Endodermal cell (in vitro differentiated cells): ENCODE measurements at regions not wholly inside any gene's neighbourhood (a gene's known extent, or its start where the extent isn't known, plus 50 kb on each side); places are given as distances from the start of the nearest gene placed in this dataset.

Experiments used
- DNase-seq: peaks from one replicate; pipeline ENCODE4 v3.0.0-alpha.2; 2017
- H3K27ac ChIP-seq: 2 replicates; pipeline ENCODE4 v1.5.1; 2013; ENCODE audit warnings: mild to moderate bottlenecking, low read depth, low read length, moderate library complexity
- H3K27me3 ChIP-seq: 2 replicates; pipeline ENCODE4 v1.6.1; 2013; ENCODE audit warnings: mild to moderate bottlenecking, low read length, moderate library complexity; ENCODE audit not compliant: insufficient read depth, control insufficient read depth, poor library complexity, severe bottlenecking
- H3K36me3 ChIP-seq: 2 replicates; pipeline ENCODE4 v1.7.0; 2013; ENCODE audit warnings: mild to moderate bottlenecking, low read length, moderate library complexity; ENCODE audit not compliant: control insufficient read depth, insufficient read depth
- H3K4me1 ChIP-seq: one replicate; pipeline ENCODE4 v1.7.0; 2013; ENCODE audit warnings: low read length; ENCODE audit not compliant: control insufficient read depth, insufficient read depth
- H3K4me3 ChIP-seq: 2 replicates; pipeline ENCODE4 v1.5.1; 2013; ENCODE audit warnings: mild to moderate bottlenecking, low read length, moderate library complexity
- H3K9ac ChIP-seq: 2 replicates; pipeline ENCODE4 v1.6.1; 2013; ENCODE audit warnings: mild to moderate bottlenecking, low read length, moderate library complexity; ENCODE audit not compliant: poor library complexity, severe bottlenecking; ENCODE audit errors: extremely low read depth
- H3K9me3 ChIP-seq: 2 replicates; pipeline ENCODE4 v1.6.1; 2013; ENCODE audit warnings: mild to moderate bottlenecking, low read length, moderate library complexity; ENCODE audit not compliant: control insufficient read depth
- H3K27ac Mint-ChIP-seq: 2 replicates; pipeline ENCODE4 v1.8.0; 2020; ENCODE audit warnings: mixed read lengths
- H3K27me3 Mint-ChIP-seq: 2 replicates; pipeline ENCODE4 v1.8.0; 2021; ENCODE audit warnings: mild to moderate bottlenecking, mixed read lengths; ENCODE audit not compliant: insufficient read depth
- H3K36me3 Mint-ChIP-seq: 2 replicates; pipeline ENCODE4 v1.8.0; 2020; ENCODE audit warnings: low read depth, mixed read lengths
- H3K4me1 Mint-ChIP-seq: 2 replicates; pipeline ENCODE4 v1.8.0; 2020; ENCODE audit warnings: mixed read lengths
- H3K4me3 Mint-ChIP-seq: 2 replicates; pipeline ENCODE4 v1.8.0; 2020; ENCODE audit warnings: mild to moderate bottlenecking, moderate library complexity, mixed read lengths
- H3K9me3 Mint-ChIP-seq: 2 replicates; pipeline ENCODE4 v1.8.0; 2020; ENCODE audit warnings: mild to moderate bottlenecking, mixed read lengths
- WGBS, 2 experiments: methylation state at CpG; one replicate each; pipeline versions ENCODE4 v1.1.5 to v1.1.7; 2013; ENCODE audit warnings: missing lambda C conversion rate in 2 of 2, mixed read lengths in 1 of 2; ENCODE audit not compliant: insufficient coverage in 1 of 2, insufficient read length in 1 of 2; 5-methylcytosine and 5-hydroxymethylcytosine counted together
- TF ChIP-seq, protein P1 (sequence below): fragments of 200-600 bp; sonication (generic); conservative IDR thresholded peaks from 2 replicates; pipeline ENCODE4 v1.5.0; 2021; ENCODE audit warnings: antibody characterized with exemption, mild to moderate bottlenecking

GRCh38 chr7:17043012-17043877 is 161.5 kb upstream of the AGR3 start:
- no peak overlapping the region for H3K4me3 Mint-ChIP-seq
- 94 to 100% methylated on average over 1 to 3 of the region's 3 CpGs for WGBS, 2 experiments
- TF ChIP-seq, protein P1, sequence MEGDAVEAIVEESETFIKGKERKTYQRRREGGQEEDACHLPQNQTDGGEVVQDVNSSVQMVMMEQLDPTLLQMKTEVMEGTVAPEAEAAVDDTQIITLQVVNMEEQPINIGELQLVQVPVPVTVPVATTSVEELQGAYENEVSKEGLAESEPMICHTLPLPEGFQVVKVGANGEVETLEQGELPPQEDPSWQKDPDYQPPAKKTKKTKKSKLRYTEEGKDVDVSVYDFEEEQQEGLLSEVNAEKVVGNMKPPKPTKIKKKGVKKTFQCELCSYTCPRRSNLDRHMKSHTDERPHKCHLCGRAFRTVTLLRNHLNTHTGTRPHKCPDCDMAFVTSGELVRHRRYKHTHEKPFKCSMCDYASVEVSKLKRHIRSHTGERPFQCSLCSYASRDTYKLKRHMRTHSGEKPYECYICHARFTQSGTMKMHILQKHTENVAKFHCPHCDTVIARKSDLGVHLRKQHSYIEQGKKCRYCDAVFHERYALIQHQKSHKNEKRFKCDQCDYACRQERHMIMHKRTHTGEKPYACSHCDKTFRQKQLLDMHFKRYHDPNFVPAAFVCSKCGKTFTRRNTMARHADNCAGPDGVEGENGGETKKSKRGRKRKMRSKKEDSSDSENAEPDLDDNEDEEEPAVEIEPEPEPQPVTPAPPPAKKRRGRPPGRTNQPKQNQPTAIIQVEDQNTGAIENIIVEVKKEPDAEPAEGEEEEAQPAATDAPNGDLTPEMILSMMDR = no peak

DNA sequence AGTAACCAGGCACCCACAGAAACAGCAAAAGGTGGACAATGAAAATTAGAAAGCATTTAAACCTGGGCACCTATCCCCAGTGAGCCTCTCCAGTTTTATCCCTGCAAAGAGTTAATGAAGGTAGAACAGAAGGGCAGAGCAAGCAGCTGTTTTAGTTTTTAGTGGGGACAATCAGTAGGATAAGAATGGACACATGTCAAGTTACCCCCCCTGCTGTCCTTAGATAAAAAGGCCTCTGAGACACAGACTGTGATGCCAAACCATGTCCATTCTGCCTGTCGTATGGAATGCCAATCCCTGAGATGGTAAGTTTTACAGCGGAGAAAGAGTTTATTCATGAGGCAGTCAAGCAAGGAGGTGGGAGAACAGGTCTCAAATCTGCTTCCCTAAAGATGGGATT is 162.6 kb upstream of the AGR3 start:
- Histone ChIP-seq H3K4me1 (no peaks in the 10 kb centered on the region), H3K27me3 (no peaks in the 10 kb centered on the region), H3K36me3 (no peaks in the 10 kb centered on the region), H3K27ac (no peak overlapping the region), H3K4me3 (no peak overlapping the region), H3K9me3 (no peaks in the 10 kb centered on the region), H3K9ac (no peak overlapping the region)
- Mint-ChIP-seq H3K9me3 (no peaks in the 10 kb centered on the region), H3K4me3 (no peak overlapping the region), H3K27me3 (no peaks in the 10 kb centered on the region), H3K36me3 (no peaks in the 10 kb centered on the region), H3K27ac (no peak overlapping the region), H3K4me1 (no peaks in the 10 kb centered on the region)
- TF ChIP-seq, protein P1 = no peak
- 93 to 94% methylated on average over 2 of the region's 2 CpGs for WGBS, 2 experiments
- DNase-seq = no peak

More at GRCh38 chr7:17043012-17043877, 161.5 kb upstream of the AGR3 start:
- no peaks in the 10 kb centered on the region for H3K27me3 ChIP-seq
- H3K4me3 ChIP-seq = no peak overlapping the region
- H3K9ac ChIP-seq = no peak overlapping the region
- no peaks in the 10 kb centered on the region for H3K9me3 Mint-ChIP-seq
- no peak for DNase-seq
- no peak overlapping the region for H3K27ac ChIP-seq
- H3K36me3 Mint-ChIP-seq = no peaks in the 10 kb centered on the region
- no peaks in the 10 kb centered on the region for H3K36me3 ChIP-seq
- no peaks in the 10 kb centered on the region for H3K9me3 ChIP-seq
- H3K4me1 ChIP-seq = no peaks in the 10 kb centered on the region
- no peaks in the 10 kb centered on the region for H3K4me1 Mint-ChIP-seq
- no peak overlapping the region for H3K27ac Mint-ChIP-seq
- H3K27me3 Mint-ChIP-seq = no peaks in the 10 kb centered on the region

GRCh38 chr7:17044861-17045260 is 163.1 kb upstream of the AGR3 start:
- Histone ChIP-seq H3K9me3 (no peaks in the 10 kb centered on the region), H3K4me3 (no peak overlapping the region), H3K27ac (no peak overlapping the region), H3K9ac (no peak overlapping the region), H3K36me3 (no peaks in the 10 kb centered on the region), H3K27me3 (no peaks in the 10 kb centered on the region), H3K4me1 (no peaks in the 10 kb centered on the region)
- Mint-ChIP-seq H3K4me1 (no peaks in the 10 kb centered on the region), H3K27ac (no peak overlapping the region), H3K36me3 (no peaks in the 10 kb centered on the region), H3K9me3 (no peaks in the 10 kb centered on the region), H3K4me3 (no peak overlapping the region), H3K27me3 (no peaks in the 10 kb centered on the region)
- no peak for DNase-seq
- WGBS, 2 experiments = 83 to 98% methylated on average over 2 of the region's 2 CpGs
- TF ChIP-seq, protein P1 = no peak
